Smooth muscle cell of the brain vasculature (primary cell): ENCODE measurements at regions not wholly inside any gene's neighbourhood (a gene's known extent, or its start where the extent isn't known, plus 50 kb on each side); places are given as distances from the start of the nearest gene placed in this dataset.
A peak's percentile ranks its signal among the peaks of the same experiment; 100 is the strongest.
"Not testable (repeated sequence)": the region's sequence is repeated elsewhere in the genome, so short reads cannot be mapped to it uniquely, and the experiment has no call there.

Experiments used
- DNase-seq: peaks from one replicate; pipeline ENCODE4 v3.0.0-alpha.2; 2012; ENCODE audit warnings: low read depth, low spot score

- peak; percentile 33 for DNase-seq
These were observed 55.1 kb downstream of the CYCS start for GRCh38 chr7:25069900-25070443.

GRCh38 chr7:25068502-25069213 is 56.4 kb downstream of the CYCS start:
- DNase-seq: no peak

- no peak for DNase-seq
These were observed 57.1 kb downstream of the CYCS start for GRCh38 chr7:25067726-25068501.

- DNase-seq: no peak
These were observed 58.8 kb downstream of the CYCS start for GRCh38 chr7:25066253-25066652.

GRCh38 chr7:25062380-25062779 is 62.7 kb downstream of the CYCS start:
- no peak for DNase-seq

GRCh38 chr7:25060487-25061055 is 64.5 kb downstream of the CYCS start:
- no peak for DNase-seq

GRCh38 chr7:25059576-25059975 is 65.5 kb downstream of the CYCS start:
- DNase-seq: no peak

- no peak for DNase-seq
These were observed 68.7 kb downstream of the CYCS start for GRCh38 chr7:25056368-25056767.

GRCh38 chr7:25055520-25056220 is 69.4 kb downstream of the CYCS start:
- DNase-seq: no peak

- no peak for DNase-seq
These were observed 70.1 kb downstream of the CYCS start for GRCh38 chr7:25054819-25055519.

GRCh38 chr7:25050223-25050622 is 70.2 kb upstream of the OSBPL3 start:
- DNase-seq: no peak

GRCh38 chr7:25048444-25048834 is 68.5 kb upstream of the OSBPL3 start:
- DNase-seq: no peak

- not testable (repeated sequence) for DNase-seq
These were observed 67.8 kb upstream of the OSBPL3 start for GRCh38 chr7:25047571-25048443.

GRCh38 chr7:25037325-25037724 is 57.3 kb upstream of the OSBPL3 start:
- no peak for DNase-seq

GRCh38 chr7:25035274-25035673 is 55.3 kb upstream of the OSBPL3 start:
- DNase-seq: no peak

GRCh38 chr7:25034136-25034535 is 54.2 kb upstream of the OSBPL3 start:
- DNase-seq: no peak

- DNase-seq: no peak
These were observed 53.1 kb upstream of the OSBPL3 start for GRCh38 chr7:25032774-25033743.

GRCh38 chr7:25031432-25031831 is 51.5 kb upstream of the OSBPL3 start:
- DNase-seq: no peak

GRCh38 chr7:25031007-25031406 is 51.0 kb upstream of the OSBPL3 start:
- DNase-seq: no peak
